ENCODE measurements at regions not wholly inside any gene's neighbourhood (a gene's known extent, or its start where the extent isn't known, plus 50 kb on each side); places are given as distances from the start of the nearest gene placed in this dataset.

- no peaks in the 10 kb centered on the region for H3K4me1 Mint-ChIP-seq
- H3K4me1 ChIP-seq (ENCODE audit: control insufficient read depth, insufficient read depth, low read length) = no peaks in the 10 kb centered on the region
- no peaks in the 10 kb centered on the region for H3K27me3 Mint-ChIP-seq (ENCODE audit: insufficient read depth)
- TF ChIP-seq CTCF (conservative IDR thresholded peaks at IDR 0.05) = no peak
- H3K4me3 Mint-ChIP-seq = no peak overlapping the region
- WGBS, 2 experiments (ENCODE audit: insufficient coverage in 1 of 2, insufficient read length in 1 of 2) = 87 to 90% methylated on average over 7 of the region's 7 CpGs
- H3K36me3 ChIP-seq (ENCODE audit: control insufficient read depth, insufficient read depth, low read length) = no peaks in the 10 kb centered on the region
- no peak overlapping the region for H3K9ac ChIP-seq (ENCODE audit: extremely low read depth, low read length, poor library complexity, severe bottlenecking)
- H3K27ac Mint-ChIP-seq = no peak overlapping the region
- no peak overlapping the region for H3K27ac ChIP-seq (ENCODE audit: low read depth, low read length)
- peaks cover 9% of the 10 kb centered on the region for H3K9me3 ChIP-seq (ENCODE audit: control insufficient read depth, low read length)
- peak; percentile 28 for DNase-seq
- H3K27me3 ChIP-seq (ENCODE audit: control insufficient read depth, insufficient read depth, low read length, poor library complexity, severe bottlenecking) = no peaks in the 10 kb centered on the region
- H3K9me3 Mint-ChIP-seq = peaks cover 17% of the 10 kb centered on the region
- H3K4me3 ChIP-seq (ENCODE audit: low read length) = no peak overlapping the region
- no peaks in the 10 kb centered on the region for H3K36me3 Mint-ChIP-seq (ENCODE audit: low read depth)
Measured at GRCh38 chr2:2886922-2887321, 490.7 kb downstream of the EIPR1 start.

GRCh38 chr2:2881499-2881898 lies 496.1 kb downstream of the EIPR1 start:
- DNase-seq = no peak
- Mint-ChIP-seq H3K27me3 (ENCODE audit: insufficient read depth) (no peaks in the 10 kb centered on the region), H3K4me1 (no peaks in the 10 kb centered on the region), H3K4me3 (no peak overlapping the region), H3K9me3 (peaks cover 45% of the 10 kb centered on the region), H3K27ac (no peak overlapping the region), H3K36me3 (ENCODE audit: low read depth) (no peaks in the 10 kb centered on the region)
- WGBS, 2 experiments (ENCODE audit: insufficient coverage in 1 of 2, insufficient read length in 1 of 2) = 80 to 95% methylated on average over 2 to 5 of the region's 5 CpGs
- Histone ChIP-seq H3K9me3 (ENCODE audit: control insufficient read depth, low read length) (peaks cover 24% of the 10 kb centered on the region), H3K27me3 (ENCODE audit: control insufficient read depth, insufficient read depth, low read length, poor library complexity, severe bottlenecking) (no peaks in the 10 kb centered on the region), H3K4me3 (ENCODE audit: low read length) (no peak overlapping the region), H3K27ac (ENCODE audit: low read depth, low read length) (no peak overlapping the region), H3K36me3 (ENCODE audit: control insufficient read depth, insufficient read depth, low read length) (no peaks in the 10 kb centered on the region), H3K4me1 (ENCODE audit: control insufficient read depth, insufficient read depth, low read length) (no peaks in the 10 kb centered on the region), H3K9ac (ENCODE audit: extremely low read depth, low read length, poor library complexity, severe bottlenecking) (no peak overlapping the region)
- TF ChIP-seq CTCF (conservative IDR thresholded peaks at IDR 0.05) = no peak

- 86 to 100% methylated on average over 4 of the region's 4 CpGs for WGBS, 2 experiments (ENCODE audit: insufficient coverage in 1 of 2, insufficient read length in 1 of 2)
- no peak overlapping the region for H3K27ac ChIP-seq (ENCODE audit: low read depth, low read length)
- DNase-seq = peak; percentile 24
- H3K4me3 ChIP-seq (ENCODE audit: low read length) = no peak overlapping the region
- no peak overlapping the region for H3K4me3 Mint-ChIP-seq
- H3K4me1 Mint-ChIP-seq = no peaks in the 10 kb centered on the region
- H3K27me3 ChIP-seq (ENCODE audit: control insufficient read depth, insufficient read depth, low read length, poor library complexity, severe bottlenecking) = no peaks in the 10 kb centered on the region
- H3K9me3 Mint-ChIP-seq = peaks cover 46% of the 10 kb centered on the region
- peak; percentile 15 for TF ChIP-seq CTCF (conservative IDR thresholded peaks at IDR 0.05)
- H3K36me3 Mint-ChIP-seq (ENCODE audit: low read depth) = no peaks in the 10 kb centered on the region
- H3K36me3 ChIP-seq (ENCODE audit: control insufficient read depth, insufficient read depth, low read length) = no peaks in the 10 kb centered on the region
- no peak overlapping the region for H3K27ac Mint-ChIP-seq
- H3K9me3 ChIP-seq (ENCODE audit: control insufficient read depth, low read length) = peaks cover 24% of the 10 kb centered on the region
- H3K4me1 ChIP-seq (ENCODE audit: control insufficient read depth, insufficient read depth, low read length) = no peaks in the 10 kb centered on the region
- no peaks in the 10 kb centered on the region for H3K27me3 Mint-ChIP-seq (ENCODE audit: insufficient read depth)
- H3K9ac ChIP-seq (ENCODE audit: extremely low read depth, low read length, poor library complexity, severe bottlenecking) = no peak overlapping the region
Measured at GRCh38 chr2:2880938-2881337, 496.7 kb downstream of the EIPR1 start.
